ENCODE measurements at regions not wholly inside any gene's neighbourhood (a gene's known extent, or its start where the extent isn't known, plus 50 kb on each side); places are given as distances from the start of the nearest gene placed in this dataset.

- H3K27ac Mint-ChIP-seq, result no peak overlapping the region
- H3K4me1 Mint-ChIP-seq, result peaks cover 5% of the 10 kb centered on the region
- H3K4me3 Mint-ChIP-seq, result no peak overlapping the region
- H3K36me3 Mint-ChIP-seq (ENCODE audit: low read depth), result no peaks in the 10 kb centered on the region
- peaks cover 23% of the 10 kb centered on the region for H3K27me3 Mint-ChIP-seq
- H3K9me3 Mint-ChIP-seq, result peaks cover 6% of the 10 kb centered on the region
- ATAC-seq (replicated peaks), result no peak
Observed at GRCh38 chr2:11953258-11953657, 206.8 kb downstream of the LPIN1 start.

- no peak overlapping the region for H3K27ac Mint-ChIP-seq
- no peak for ATAC-seq (replicated peaks)
Observed at GRCh38 chr2:11955314-11955713, 208.9 kb downstream of the LPIN1 start.

GRCh38 chr2:11955884-11956291 lies 209.5 kb downstream of the LPIN1 start:
- Mint-ChIP-seq H3K27ac (no peak overlapping the region), H3K27me3 (peaks cover 23% of the 10 kb centered on the region), H3K4me1 (peaks cover 5% of the 10 kb centered on the region), H3K9me3 (peaks cover 6% of the 10 kb centered on the region), H3K36me3 (ENCODE audit: low read depth) (no peaks in the 10 kb centered on the region), H3K4me3 (no peak overlapping the region)
- ATAC-seq (replicated peaks), result no peak

More at GRCh38 chr2:11955314-11955713, 208.9 kb downstream of the LPIN1 start:
- Mint-ChIP-seq H3K9me3 (peaks cover 6% of the 10 kb centered on the region), H3K4me1 (peaks cover 5% of the 10 kb centered on the region), H3K36me3 (ENCODE audit: low read depth) (no peaks in the 10 kb centered on the region), H3K27me3 (peaks cover 23% of the 10 kb centered on the region), H3K4me3 (no peak overlapping the region)

GRCh38 chr2:11962707-11963328 lies 216.4 kb downstream of the LPIN1 start:
- Mint-ChIP-seq H3K27ac (no peak overlapping the region), H3K9me3 (no peaks in the 10 kb centered on the region), H3K36me3 (ENCODE audit: low read depth) (no peaks in the 10 kb centered on the region), H3K4me1 (no peaks in the 10 kb centered on the region), H3K27me3 (no peaks in the 10 kb centered on the region), H3K4me3 (no peak overlapping the region)
- no peak for ATAC-seq (replicated peaks)

- Mint-ChIP-seq H3K4me1 (no peaks in the 10 kb centered on the region), H3K27me3 (no peaks in the 10 kb centered on the region), H3K27ac (no peak overlapping the region), H3K36me3 (ENCODE audit: low read depth) (no peaks in the 10 kb centered on the region), H3K4me3 (no peak overlapping the region), H3K9me3 (no peaks in the 10 kb centered on the region)
- no peak for ATAC-seq (replicated peaks)
Observed at GRCh38 chr2:11963966-11964365, 217.5 kb downstream of the LPIN1 start.

- no peak overlapping the region for H3K4me3 Mint-ChIP-seq
- H3K27me3 Mint-ChIP-seq, result no peaks in the 10 kb centered on the region
- no peak overlapping the region for H3K27ac Mint-ChIP-seq
- no peaks in the 10 kb centered on the region for H3K4me1 Mint-ChIP-seq
- H3K36me3 Mint-ChIP-seq (ENCODE audit: low read depth), result no peaks in the 10 kb centered on the region
- no peak for ATAC-seq (replicated peaks)
- H3K9me3 Mint-ChIP-seq, result no peaks in the 10 kb centered on the region
Observed at GRCh38 chr2:11967946-11968465, 221.6 kb downstream of the LPIN1 start.

GRCh38 chr2:11968521-11968920 lies 222.1 kb downstream of the LPIN1 start:
- no peak overlapping the region for H3K27ac Mint-ChIP-seq

GRCh38 chr2:11969774-11970173 lies 223.3 kb downstream of the LPIN1 start:
- Mint-ChIP-seq H3K4me3 (no peak overlapping the region), H3K27me3 (no peaks in the 10 kb centered on the region), H3K4me1 (no peaks in the 10 kb centered on the region), H3K27ac (no peak overlapping the region), H3K9me3 (no peaks in the 10 kb centered on the region), H3K36me3 (ENCODE audit: low read depth) (no peaks in the 10 kb centered on the region)
- no peak for ATAC-seq (replicated peaks)

More at GRCh38 chr2:11968521-11968920, 222.1 kb downstream of the LPIN1 start:
- Mint-ChIP-seq H3K4me3 (no peak overlapping the region), H3K4me1 (no peaks in the 10 kb centered on the region), H3K36me3 (ENCODE audit: low read depth) (no peaks in the 10 kb centered on the region), H3K27me3 (no peaks in the 10 kb centered on the region), H3K9me3 (no peaks in the 10 kb centered on the region)
- ATAC-seq (replicated peaks), result no peak

GRCh38 chr2:11974573-11974972 lies 228.1 kb downstream of the LPIN1 start:
- Mint-ChIP-seq H3K36me3 (ENCODE audit: low read depth) (no peaks in the 10 kb centered on the region), H3K9me3 (no peaks in the 10 kb centered on the region), H3K27ac (no peak overlapping the region), H3K4me3 (no peak overlapping the region), H3K4me1 (no peaks in the 10 kb centered on the region), H3K27me3 (peaks cover 3% of the 10 kb centered on the region)
- no peak for ATAC-seq (replicated peaks)

- H3K4me1 Mint-ChIP-seq, result no peaks in the 10 kb centered on the region
- no peak overlapping the region for H3K4me3 Mint-ChIP-seq
- H3K9me3 Mint-ChIP-seq, result no peaks in the 10 kb centered on the region
- no peak for ATAC-seq (replicated peaks)
- H3K36me3 Mint-ChIP-seq (ENCODE audit: low read depth), result no peaks in the 10 kb centered on the region
- H3K27ac Mint-ChIP-seq, result no peak overlapping the region
- H3K27me3 Mint-ChIP-seq, result peaks cover 4% of the 10 kb centered on the region
Observed at GRCh38 chr2:11975373-11975772, 228.9 kb downstream of the LPIN1 start.

GRCh38 chr2:11976073-11976472 lies 229.6 kb downstream of the LPIN1 start:
- no peaks in the 10 kb centered on the region for H3K9me3 Mint-ChIP-seq
- H3K36me3 Mint-ChIP-seq (ENCODE audit: low read depth), result no peaks in the 10 kb centered on the region
- no peaks in the 10 kb centered on the region for H3K4me1 Mint-ChIP-seq
- no peak overlapping the region for H3K27ac Mint-ChIP-seq
- H3K27me3 Mint-ChIP-seq, result peaks cover 4% of the 10 kb centered on the region
- ATAC-seq (replicated peaks), result no peak
- no peak overlapping the region for H3K4me3 Mint-ChIP-seq

GRCh38 chr2:11977766-11978524 lies 231.5 kb downstream of the LPIN1 start:
- no peak overlapping the region for H3K4me3 Mint-ChIP-seq
- H3K27me3 Mint-ChIP-seq, result peaks cover 4% of the 10 kb centered on the region
- H3K36me3 Mint-ChIP-seq (ENCODE audit: low read depth), result no peaks in the 10 kb centered on the region
- no peak overlapping the region for H3K27ac Mint-ChIP-seq
- ATAC-seq (replicated peaks), result no peak
- no peaks in the 10 kb centered on the region for H3K9me3 Mint-ChIP-seq
- no peaks in the 10 kb centered on the region for H3K4me1 Mint-ChIP-seq

GRCh38 chr2:11980809-11981208 lies 234.4 kb downstream of the LPIN1 start:
- Mint-ChIP-seq H3K4me1 (no peaks in the 10 kb centered on the region), H3K9me3 (no peaks in the 10 kb centered on the region)

GRCh38 chr2:11983401-11983800 lies 237.0 kb downstream of the LPIN1 start:
- Mint-ChIP-seq H3K27me3 (peaks cover 7% of the 10 kb centered on the region), H3K4me1 (no peaks in the 10 kb centered on the region), H3K36me3 (ENCODE audit: low read depth) (no peaks in the 10 kb centered on the region), H3K9me3 (no peaks in the 10 kb centered on the region), H3K27ac (no peak overlapping the region), H3K4me3 (no peak overlapping the region)
- no peak for ATAC-seq (replicated peaks)

More at GRCh38 chr2:11980809-11981208, 234.4 kb downstream of the LPIN1 start:
- ATAC-seq (replicated peaks), result no peak
- no peak overlapping the region for H3K27ac Mint-ChIP-seq
- no peak overlapping the region for H3K4me3 Mint-ChIP-seq
- no peaks in the 10 kb centered on the region for H3K36me3 Mint-ChIP-seq (ENCODE audit: low read depth)
- peaks cover 7% of the 10 kb centered on the region for H3K27me3 Mint-ChIP-seq

GRCh38 chr2:11983870-11984269 lies 237.4 kb downstream of the LPIN1 start:
- Mint-ChIP-seq H3K4me1 (no peaks in the 10 kb centered on the region), H3K27ac (no peak overlapping the region), H3K9me3 (no peaks in the 10 kb centered on the region), H3K4me3 (no peak overlapping the region), H3K27me3 (peaks cover 7% of the 10 kb centered on the region), H3K36me3 (ENCODE audit: low read depth) (no peaks in the 10 kb centered on the region)
- ATAC-seq (replicated peaks), result no peak
